ENCODE measurements at regions not wholly inside any gene's neighbourhood (a gene's known extent, or its start where the extent isn't known, plus 50 kb on each side); places are given as distances from the start of the nearest gene placed in this dataset.

- no peak overlapping the region for H3K56ac ChIP-seq (ENCODE audit: extremely low read depth, insufficient read depth, low read length)
- H2BK120ac ChIP-seq (ENCODE audit: low read depth, low read length) = no peak overlapping the region
- no peak overlapping the region for H2AK9ac ChIP-seq (replicated peaks; ENCODE audit: low read depth, low read length, poor library complexity)
- no peak overlapping the region for H4K91ac ChIP-seq (ENCODE audit: insufficient read depth, low read depth, low read length)
- no peak overlapping the region for H3K18ac ChIP-seq (ENCODE audit: low read depth, low read length)
- dilution Hi-C loops (cut with HindIII; ENCODE audit: low sequenced_read_pairs, unreplicated experiment) = no loop called here
- H2BK5ac ChIP-seq (ENCODE audit: low read depth, low read length, poor library complexity, severe bottlenecking) = no peak overlapping the region
- DNase-seq = no peak
- no peak for ATAC-seq (ENCODE audit: low read depth)
- intact Hi-C loops (cut with micrococcal nuclease) = no loop called here
- no peak overlapping the region for H2AFZ ChIP-seq (replicated peaks; ENCODE audit: low read length, poor library complexity)
- no peaks in the 10 kb centered on the region for H3K79me1 ChIP-seq (ENCODE audit: low read depth in 1 of 2, low read length in 2 of 2)
- H3K27ac ChIP-seq (ENCODE audit: insufficient read depth, low read length) = no peak overlapping the region
- H3K27me3 ChIP-seq (ENCODE audit: control insufficient read depth, insufficient read depth, low read length) = no peaks in the 10 kb centered on the region
- H3K4me1 ChIP-seq (ENCODE audit: control insufficient read depth, insufficient read depth, low read length) = no peaks in the 10 kb centered on the region
- H3K23ac ChIP-seq (ENCODE audit: low read depth, low read length) = no peak overlapping the region
- H2BK20ac ChIP-seq (ENCODE audit: low read depth, low read length) = no peak overlapping the region
- no peak overlapping the region for H4K8ac ChIP-seq (ENCODE audit: low read depth in 2 of 2, low read length in 2 of 2)
- H2AK5ac ChIP-seq (ENCODE audit: low read depth, low read length) = no peak overlapping the region
- H3K4me3 ChIP-seq (ENCODE audit: insufficient read depth, low read depth, low read length) = no peak overlapping the region
- no peak overlapping the region for H3K9ac ChIP-seq (ENCODE audit: low read depth, low read length)
- no peak overlapping the region for H3K4ac ChIP-seq (ENCODE audit: low read depth, low read length)
- no peak overlapping the region for H3K14ac ChIP-seq (replicated peaks; ENCODE audit: low read depth, low read length)
- CTCF ChIA-PET = interaction anchor here (0.8 kb wide), 1 partner anchor 95 kb away, joined by 3 read pairs; no protein-coding TSS in a partner anchor
- no peaks in the 10 kb centered on the region for H4K20me1 ChIP-seq (ENCODE audit: insufficient read depth, low read length)
- in situ Hi-C loops (cut with MboI; ENCODE audit: low sequenced_read_pairs) = no loop called here
- TF ChIP-seq RFX5 (IDR thresholded peaks at IDR 0.05; ENCODE audit: low read depth, low read length) (no peak), MAZ (IDR thresholded peaks at IDR 0.05; ENCODE audit: borderline replicate concordance, low read depth, low read length) (no peak), NFE2L2 (IDR thresholded peaks at IDR 0.05; ENCODE audit: low read depth, low read length) (no peak), FOS (IDR thresholded peaks at IDR 0.05; ENCODE audit: low read depth, low read length) (no peak)
- TF ChIP-seq, protein P1, sequence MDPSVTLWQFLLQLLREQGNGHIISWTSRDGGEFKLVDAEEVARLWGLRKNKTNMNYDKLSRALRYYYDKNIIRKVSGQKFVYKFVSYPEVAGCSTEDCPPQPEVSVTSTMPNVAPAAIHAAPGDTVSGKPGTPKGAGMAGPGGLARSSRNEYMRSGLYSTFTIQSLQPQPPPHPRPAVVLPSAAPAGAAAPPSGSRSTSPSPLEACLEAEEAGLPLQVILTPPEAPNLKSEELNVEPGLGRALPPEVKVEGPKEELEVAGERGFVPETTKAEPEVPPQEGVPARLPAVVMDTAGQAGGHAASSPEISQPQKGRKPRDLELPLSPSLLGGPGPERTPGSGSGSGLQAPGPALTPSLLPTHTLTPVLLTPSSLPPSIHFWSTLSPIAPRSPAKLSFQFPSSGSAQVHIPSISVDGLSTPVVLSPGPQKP (IDR thresholded peaks at IDR 0.05; ENCODE audit: borderline replicate concordance, low read depth, low read length) = no peak
- no peaks in the 10 kb centered on the region for H3K36me3 ChIP-seq (ENCODE audit: control insufficient read depth, insufficient read depth, low read length)
- POLR2A ChIA-PET (ENCODE audit: unreplicated experiment) = no interaction called here
- no TSS peak for BruUV-seq (replicated peaks)
- no peaks in the 10 kb centered on the region for H3K9me1 ChIP-seq (ENCODE audit: insufficient read depth, low read length)
- H3K4me2 ChIP-seq (ENCODE audit: low read depth, low read length) = no peak overlapping the region
- no peaks in the 10 kb centered on the region for H3K9me3 ChIP-seq (ENCODE audit: control insufficient read depth, insufficient read depth, low read length)
- H4K5ac ChIP-seq (ENCODE audit: low read depth, low read length) = no peak overlapping the region
- no peak overlapping the region for H2BK15ac ChIP-seq (ENCODE audit: low read depth, low read length)
Measured at GRCh38 chr3:168752339-168752738, 656.6 kb upstream of the GOLIM4 start.
